ENCODE measurements at regions not wholly inside any gene's neighbourhood (a gene's known extent, or its start where the extent isn't known, plus 50 kb on each side); places are given as distances from the start of the nearest gene placed in this dataset.

GRCh38 chr15:46307746-46308145 lies 672.9 kb downstream of the SQOR start:
- H3K4me1 ChIP-seq (replicated peaks in 1 of 2), result no peaks in the 10 kb centered on the region
- H3K27me3 ChIP-seq, result no peaks in the 10 kb centered on the region
- DNase-seq, result no peak
- H3K9me3 ChIP-seq (replicated peaks in 1 of 3), result no peaks in the 10 kb centered on the region
- no peaks in the 10 kb centered on the region for H3K36me3 ChIP-seq (replicated peaks in 1 of 2)
- H3K27ac ChIP-seq, result no peak overlapping the region
- no peak overlapping the region for H3K4me3 ChIP-seq
- WGBS, 4 donors, result 47 to 60% (median 54%) methylated on average over 4 of the region's 4 CpGs
- TF ChIP-seq POLR2A (IDR thresholded peaks at IDR 0.05) (no peak), CTCF (IDR thresholded peaks at IDR 0.05) (no peak)
- intact Hi-C loops (cut with DNase I), result no loop called here

DNA sequence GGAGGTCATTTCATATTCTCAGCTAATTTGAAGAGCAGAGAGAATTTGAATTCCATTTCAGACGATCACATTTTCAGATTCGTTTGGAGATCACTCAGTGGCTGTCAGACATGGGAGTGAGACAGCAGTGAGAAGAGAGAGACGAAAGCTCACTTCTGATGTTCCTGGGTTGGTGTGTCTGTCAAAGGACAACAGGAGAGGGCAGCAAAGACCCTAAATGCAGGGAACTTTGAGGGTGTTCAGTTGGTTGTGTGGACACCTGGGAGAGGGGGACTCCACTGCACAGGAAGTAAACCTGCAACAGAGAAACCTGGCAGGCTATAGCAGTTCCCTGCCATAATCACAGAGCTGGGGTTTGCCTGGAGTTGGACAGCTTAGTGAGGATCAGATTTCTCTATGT lies 675.1 kb downstream of the SQOR start:
- H3K4me1 ChIP-seq (replicated peaks in 1 of 2), result no peaks in the 10 kb centered on the region
- intact Hi-C loops (cut with DNase I), result no loop called here
- H3K36me3 ChIP-seq (replicated peaks in 1 of 2), result no peaks in the 10 kb centered on the region
- DNase-seq, result no peak
- TF ChIP-seq POLR2A (IDR thresholded peaks at IDR 0.05) (no peak), CTCF (IDR thresholded peaks at IDR 0.05) (no peak)
- WGBS, 4 donors, result 72 to 80% (median 74%) methylated on average over 3 of the region's 3 CpGs
- no peaks in the 10 kb centered on the region for H3K27me3 ChIP-seq
- no peak overlapping the region for H3K27ac ChIP-seq
- no peaks in the 10 kb centered on the region for H3K9me3 ChIP-seq (replicated peaks in 1 of 3)
- H3K4me3 ChIP-seq, result no peak overlapping the region

GRCh38 chr15:46312133-46312740 lies 677.4 kb downstream of the SQOR start:
- H3K27ac ChIP-seq, result no peak overlapping the region
- peak; percentile 49 to 87 (median 70) for DNase-seq
- H3K4me3 ChIP-seq, result no peak overlapping the region
- WGBS, 4 donors, result 14 to 25% (median 20%) methylated on average over 2 of the region's 2 CpGs
- no peaks in the 10 kb centered on the region for H3K9me3 ChIP-seq (replicated peaks in 1 of 3)
- peaks cover 0 to 4% of the 10 kb centered on the region in 2 donors for H3K4me1 ChIP-seq (replicated peaks in 1 of 2)
- H3K27me3 ChIP-seq, result no peaks in the 10 kb centered on the region
- TF ChIP-seq POLR2A (IDR thresholded peaks at IDR 0.05), result no peak
- TF ChIP-seq CTCF (IDR thresholded peaks at IDR 0.05), result peak; percentile 70 to 89 (median 78)
- intact Hi-C loops (cut with DNase I), result no loop called here
- no peaks in the 10 kb centered on the region for H3K36me3 ChIP-seq (replicated peaks in 1 of 2)

- 57 to 67% (median 61%) methylated on average over 3 of the region's 3 CpGs for WGBS, 4 donors
- intact Hi-C loops (cut with DNase I), result no loop called here
- DNase-seq, result no peak
Observed at GRCh38 chr15:46315434-46315833, 680.6 kb downstream of the SQOR start.

More at GRCh38 chr15:46315434-46315833, 680.6 kb downstream of the SQOR start:
- Histone ChIP-seq H3K27me3 (no peaks in the 10 kb centered on the region), H3K9me3 (replicated peaks in 1 of 3) (no peaks in the 10 kb centered on the region), H3K4me3 (no peak overlapping the region), H3K27ac (no peak overlapping the region), H3K36me3 (replicated peaks in 1 of 2) (no peaks in the 10 kb centered on the region), H3K4me1 (replicated peaks in 1 of 2) (peaks cover 0 to 11% of the 10 kb centered on the region in 2 donors)
- TF ChIP-seq CTCF (IDR thresholded peaks at IDR 0.05) (no peak), POLR2A (IDR thresholded peaks at IDR 0.05) (no peak)

Data from adrenal gland (tissue), 9 donors.